Common myeloid progenitor, CD34-positive (primary cell): ENCODE measurements at regions not wholly inside any gene's neighbourhood (a gene's known extent, or its start where the extent isn't known, plus 50 kb on each side); places are given as distances from the start of the nearest gene placed in this dataset.

Experiments
- CTCF ChIA-PET: fragments of 350-600 bp; sonication (Branson Sonifier 250); formaldehyde crosslinking; loops from one replicate; lab custom pipeline; 2021; ENCODE audit warnings: antibody characterized with exemption; lab: Charles Lee
- POLR2A ChIA-PET: fragments of 350-600 bp; sonication (Branson Sonifier 250); formaldehyde crosslinking; loops from one replicate; lab custom pipeline; 2021; ENCODE audit warnings: antibody characterized with exemption; lab: Charles Lee
- DNase-seq, 3 donors: peaks; one replicate each; pipeline versions ENCODE4 v3.0.0 to v3.0.0-alpha.2; 2013
- H3K27ac ChIP-seq, 2 experiments: 1 replicate in 1 of 2; 2 replicates in 1 of 2; pipeline ENCODE4 v1.7.0; 2013; ENCODE audit warnings: inconsistent platforms in 2 of 2, low read length in 2 of 2, mild to moderate bottlenecking in 2 of 2, low read depth in 1 of 2, moderate library complexity in 1 of 2; ENCODE audit not compliant: severe bottlenecking in 2 of 2, insufficient read depth in 1 of 2, poor library complexity in 1 of 2
- H3K27me3 ChIP-seq, 5 experiments: replicated peaks in 2 of 5; 1 replicate in 3 of 5; 2 replicates in 2 of 5; pipeline versions ENCODE4 v1.6.1 to v1.7.0; 2013; ENCODE audit warnings: low read length in 4 of 5, mild to moderate bottlenecking in 2 of 5, moderate library complexity in 2 of 5, inconsistent platforms in 1 of 5; ENCODE audit not compliant: insufficient read depth in 5 of 5, control insufficient read depth in 4 of 5
- H3K36me3 ChIP-seq, 4 experiments: 1 replicate in 2 of 4; 2 replicates in 2 of 4; pipeline versions ENCODE4 v1.6.1 to v1.7.0; 2013; ENCODE audit warnings: low read length in 3 of 4, control low read depth in 1 of 4, mild to moderate bottlenecking in 1 of 4; ENCODE audit not compliant: control insufficient read depth in 4 of 4, insufficient read depth in 4 of 4
- H3K4me1 ChIP-seq, 4 experiments: 1 replicate in 3 of 4; 2 replicates in 1 of 4; pipeline versions ENCODE4 v1.6.1 to v1.7.1; 2013; ENCODE audit warnings: low read length in 3 of 4, mild to moderate bottlenecking in 3 of 4, control low read depth in 1 of 4, inconsistent platforms in 1 of 4, moderate library complexity in 1 of 4; ENCODE audit not compliant: control insufficient read depth in 4 of 4, insufficient read depth in 4 of 4; ENCODE audit errors: control extremely low read depth in 1 of 4
- H3K4me3 ChIP-seq, 7 experiments: 1 replicate in 4 of 7; 2 replicates in 3 of 7; pipeline versions ENCODE4 v1.5.1 to v1.7.0; 2013; ENCODE audit warnings: mild to moderate bottlenecking in 7 of 7, low read length in 6 of 7, moderate library complexity in 6 of 7, inconsistent platforms in 2 of 7, low read depth in 2 of 7, control low read depth in 1 of 7; ENCODE audit not compliant: insufficient read depth in 4 of 7, control insufficient read depth in 1 of 7; ENCODE audit errors: extremely low read depth in 1 of 7
- H3K9me3 ChIP-seq, 5 experiments: 1 replicate in 4 of 5; 2 replicates in 1 of 5; pipeline versions ENCODE4 v1.6.1 to v1.7.1; 2013; ENCODE audit warnings: low read length in 4 of 5, mild to moderate bottlenecking in 2 of 5, inconsistent platforms in 1 of 5, low read depth in 1 of 5, moderate library complexity in 1 of 5; ENCODE audit not compliant: control insufficient read depth in 4 of 5, insufficient read depth in 2 of 5; ENCODE audit errors: control extremely low read depth in 1 of 5
- WGBS: methylation state at CpG from one replicate; pipeline ENCODE4 v1.1.5; 2013; ENCODE audit not compliant: insufficient coverage; 5-methylcytosine and 5-hydroxymethylcytosine counted together

GRCh38 chr15:85935182-85935581, 140.5 kb upstream of the KLHL25 start:
- Histone ChIP-seq H3K36me3 (no peaks in the 10 kb centered on the region), H3K27ac (no peak overlapping the region), H3K4me3 (no peak overlapping the region), H3K4me1 (no peaks in the 10 kb centered on the region), H3K27me3 (peaks cover 0 to 4% (median 0%) of the 10 kb centered on the region in 5 experiments), H3K9me3 (no peaks in the 10 kb centered on the region)
- no peak for DNase-seq
- ChIA-PET POLR2A (no interaction called here), CTCF (no interaction called here)
- 99% methylated on average over 5 of the region's 6 CpGs for WGBS

GRCh38 chr15:85937661-85938060, 142.0 kb upstream of the AGBL1 start:
- ChIA-PET CTCF (no interaction called here), POLR2A (no interaction called here)
- DNase-seq = no peak
- H3K27me3 ChIP-seq = peaks cover 0 to 4% (median 0%) of the 10 kb centered on the region in 5 experiments
- no peaks in the 10 kb centered on the region for H3K36me3 ChIP-seq
- no peaks in the 10 kb centered on the region for H3K4me1 ChIP-seq
- H3K4me3 ChIP-seq = no peak overlapping the region
- no peak overlapping the region for H3K27ac ChIP-seq
- 100% methylated on average over 4 of the region's 4 CpGs for WGBS
- H3K9me3 ChIP-seq = no peaks in the 10 kb centered on the region

GRCh38 chr15:85941186-85941855, 138.3 kb upstream of the AGBL1 start:
- no peaks in the 10 kb centered on the region for H3K4me1 ChIP-seq
- H3K36me3 ChIP-seq = no peaks in the 10 kb centered on the region

GRCh38 chr15:85942632-85943031, 137.0 kb upstream of the AGBL1 start:
- Histone ChIP-seq H3K36me3 (no peaks in the 10 kb centered on the region), H3K27ac (no peak overlapping the region), H3K4me3 (no peak overlapping the region), H3K4me1 (no peaks in the 10 kb centered on the region), H3K27me3 (peaks cover 0 to 2% (median 0%) of the 10 kb centered on the region in 5 experiments), H3K9me3 (no peaks in the 10 kb centered on the region)
- no peak for DNase-seq
- ChIA-PET CTCF (no interaction called here), POLR2A (no interaction called here)
- 96% methylated on average over 5 of the region's 5 CpGs for WGBS

More at GRCh38 chr15:85941186-85941855, 138.3 kb upstream of the AGBL1 start:
- CTCF ChIA-PET = no interaction called here
- POLR2A ChIA-PET = no interaction called here
- 100% methylated on average over 2 of the region's 2 CpGs for WGBS
- no peak overlapping the region for H3K27ac ChIP-seq
- no peak overlapping the region for H3K4me3 ChIP-seq
- no peaks in the 10 kb centered on the region for H3K9me3 ChIP-seq
- DNase-seq = no peak
- H3K27me3 ChIP-seq = peaks cover 0 to 2% (median 0%) of the 10 kb centered on the region in 5 experiments

- no peaks in the 10 kb centered on the region for H3K4me1 ChIP-seq
- H3K27me3 ChIP-seq = peaks cover 0 to 2% (median 0%) of the 10 kb centered on the region in 5 experiments
- no peak overlapping the region for H3K27ac ChIP-seq
- no peaks in the 10 kb centered on the region for H3K36me3 ChIP-seq
- CTCF ChIA-PET = no interaction called here
- H3K9me3 ChIP-seq = no peaks in the 10 kb centered on the region
- no peak overlapping the region for H3K4me3 ChIP-seq
- 97% methylated on average over 4 of the region's 4 CpGs for WGBS
- POLR2A ChIA-PET = no interaction called here
- no peak for DNase-seq
These were observed 136.5 kb upstream of the AGBL1 start for GRCh38 chr15:85943151-85943550.

GRCh38 chr15:85943791-85944190, 135.9 kb upstream of the AGBL1 start:
- no CpG with 5 or more reads among the region's 2 CpGs for WGBS
- Histone ChIP-seq H3K36me3 (no peaks in the 10 kb centered on the region), H3K4me3 (no peak overlapping the region), H3K27ac (no peak overlapping the region), H3K4me1 (no peaks in the 10 kb centered on the region), H3K9me3 (no peaks in the 10 kb centered on the region), H3K27me3 (peaks cover 0 to 2% (median 0%) of the 10 kb centered on the region in 5 experiments)
- POLR2A ChIA-PET = no interaction called here
- no peak for DNase-seq
- CTCF ChIA-PET = no interaction called here

GRCh38 chr15:85947021-85947420, 132.7 kb upstream of the AGBL1 start:
- WGBS = 50% methylated on average over 2 of the region's 3 CpGs
- POLR2A ChIA-PET = no interaction called here

More at GRCh38 chr15:85947021-85947420, 132.7 kb upstream of the AGBL1 start:
- H3K4me3 ChIP-seq = no peak overlapping the region
- no peak for DNase-seq
- no peak overlapping the region for H3K27ac ChIP-seq
- CTCF ChIA-PET = no interaction called here
- no peaks in the 10 kb centered on the region for H3K36me3 ChIP-seq
- peaks cover 0 to 2% (median 0%) of the 10 kb centered on the region in 5 experiments for H3K27me3 ChIP-seq
- no peaks in the 10 kb centered on the region for H3K9me3 ChIP-seq
- no peaks in the 10 kb centered on the region for H3K4me1 ChIP-seq
